SHP77 treated with DMSO at 0.1 percent for 48 hours (cell line): ENCODE measurements at regions not wholly inside any gene's neighbourhood (a gene's known extent, or its start where the extent isn't known, plus 50 kb on each side); places are given as distances from the start of the nearest gene placed in this dataset.
"Not testable (repeated sequence)": the region's sequence is repeated elsewhere in the genome, so short reads cannot be mapped to it uniquely, and the experiment has no call there.

Experiments
- DNase-seq: peaks from one replicate; lab custom pipeline; 2025; lab: John Stamatoyannopoulos, UW

- no peak for DNase-seq
Observed at GRCh38 chr6:156600678-156601077, 176.5 kb upstream of the ARID1B start.

GRCh38 chr6:156599978-156600590, 177.1 kb upstream of the ARID1B start:
- DNase-seq: no peak

- DNase-seq: no peak
Observed at GRCh38 chr6:156599366-156599765, 177.8 kb upstream of the ARID1B start.

GRCh38 chr6:156598855-156599180, 178.4 kb upstream of the ARID1B start:
- no peak for DNase-seq

GRCh38 chr6:156598071-156598854, 178.9 kb upstream of the ARID1B start:
- no peak for DNase-seq

GRCh38 chr6:156597095-156597494, 180.1 kb upstream of the ARID1B start:
- DNase-seq: no peak

GRCh38 chr6:156595476-156595875, 181.7 kb upstream of the ARID1B start:
- DNase-seq: no peak

GRCh38 chr6:156593893-156594292, 183.3 kb upstream of the ARID1B start:
- no peak for DNase-seq

- DNase-seq: no peak
Observed at GRCh38 chr6:156593127-156593526, 184.1 kb upstream of the ARID1B start.

GRCh38 chr6:156590482-156590881, 186.7 kb upstream of the ARID1B start:
- DNase-seq: no peak

- no peak for DNase-seq
Observed at GRCh38 chr6:156589281-156589680, 187.9 kb upstream of the ARID1B start.

GRCh38 chr6:156587751-156588301, 189.4 kb upstream of the ARID1B start:
- no peak for DNase-seq

GRCh38 chr6:156587071-156587470, 190.1 kb upstream of the ARID1B start:
- DNase-seq: no peak

GRCh38 chr6:156585859-156586258, 191.3 kb upstream of the ARID1B start:
- peak; percentile 44 for DNase-seq

- DNase-seq: not testable (repeated sequence)
Observed at GRCh38 chr6:156584121-156584520, 193.1 kb upstream of the ARID1B start.

- no peak for DNase-seq
Observed at GRCh38 chr6:156583083-156583482, 194.1 kb upstream of the ARID1B start.

GRCh38 chr6:156582509-156582992, 194.6 kb upstream of the ARID1B start:
- DNase-seq: peak; percentile 56

GRCh38 chr6:156579564-156579963, 197.6 kb upstream of the ARID1B start:
- no peak for DNase-seq

- no peak for DNase-seq
Observed at GRCh38 chr6:156577749-156578148, 199.4 kb upstream of the ARID1B start.

GRCh38 chr6:156575361-156575760, 201.8 kb upstream of the ARID1B start:
- DNase-seq: no peak

GRCh38 chr6:156564807-156565149, 212.4 kb upstream of the ARID1B start:
- DNase-seq: no peak

GRCh38 chr6:156564127-156564806, 212.9 kb upstream of the ARID1B start:
- DNase-seq: peak; percentile 45

GRCh38 chr6:156563714-156564113, 213.5 kb upstream of the ARID1B start:
- DNase-seq: peak; percentile 88
